Motor neuron (in vitro differentiated cells): ENCODE measurements at regions not wholly inside any gene's neighbourhood (a gene's known extent, or its start where the extent isn't known, plus 50 kb on each side); places are given as distances from the start of the nearest gene placed in this dataset.

ENCODE experiments used
- ATAC-seq, 8 experiments: fragments of 200-7000 bp; cut with Tn5 transposase; replicated peaks in 6 of 8; 2 replicates each; pipeline ENCODE4 v1.8.0; 2021; ENCODE audit warnings: mild to moderate bottlenecking in 8 of 8, moderate library complexity in 8 of 8
- H3K27ac ChIP-seq, 2 donors: fragments of 250-450 bp; sonication (Bioruptor Pico); 2 replicates each; pipeline ENCODE4 v1.9.0; 2021; ENCODE audit warnings: antibody characterized with exemption in 2 of 2, mild to moderate bottlenecking in 2 of 2, moderate library complexity in 1 of 2
- H3K4me1 ChIP-seq, 2 donors: fragments of 250-450 bp; sonication (Bioruptor Pico); replicated peaks in 1 of 2; 2 replicates each; pipeline ENCODE4 v1.6.1; 2021; ENCODE audit warnings: antibody characterized with exemption in 2 of 2, mild to moderate bottlenecking in 2 of 2, moderate library complexity in 1 of 2
- H3K4me3 ChIP-seq, 5 donors: fragments of 250-450 bp; sonication (Bioruptor Pico); 2 replicates each; pipeline ENCODE4 v1.9.0; 2021; ENCODE audit warnings: antibody characterized with exemption in 5 of 5, mild to moderate bottlenecking in 5 of 5, moderate library complexity in 4 of 5
- WGBS, 10 experiments: fragments of 450-650 bp; shearing (Covaris generic); methylation state at CpG; one replicate each; pipeline ENCODE4 v1.0.0; 2022; 5-methylcytosine and 5-hydroxymethylcytosine counted together
- in situ Hi-C, 9 experiments: fragments of 400-800 bp; cut with MboI; loops; one replicate each; pipeline ENCODE4 v1.15.0; 2021; ENCODE audit warnings: low sequenced_read_pairs in 9 of 9, low pct_unique_long_range_greater_than_20kb in 2 of 9; ENCODE audit not compliant: unreplicated experiment in 9 of 9

GRCh38 chr2:20128506-20129330, 77.3 kb upstream of the LAPTM4A start:
- in situ Hi-C loops: no loop called here

DNA sequence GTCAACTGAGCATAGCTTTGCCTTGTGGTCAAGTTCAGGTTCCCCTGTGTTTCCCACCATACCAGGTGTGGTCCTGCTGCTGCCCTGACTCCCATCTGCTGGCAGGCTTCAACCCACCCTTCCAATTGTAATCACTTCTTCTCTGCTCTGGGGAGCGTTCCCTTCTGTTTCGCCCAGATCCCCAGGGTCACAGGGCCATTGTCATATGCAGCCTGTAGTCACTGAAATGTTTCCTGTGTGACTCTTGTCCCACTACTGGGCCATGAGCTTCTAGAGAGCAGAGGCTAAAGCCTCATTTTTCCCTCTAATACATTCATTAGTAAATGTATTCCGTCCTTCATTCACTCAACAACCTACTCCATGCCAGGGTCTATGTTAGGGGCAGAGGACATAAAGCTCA, 75.0 kb upstream of the LAPTM4A start:
- in situ Hi-C loops: no loop called here
- no peak overlapping the region for H3K27ac ChIP-seq
- 77 to 100% (median 86%) methylated on average over 1 to 3 of the region's 3 CpGs; no CpG with 5 or more reads in 5 of the 10 experiments for WGBS, 10 experiments
- H3K4me3 ChIP-seq: no peak overlapping the region
- no peaks in the 10 kb centered on the region for H3K4me1 ChIP-seq
- no peak for ATAC-seq

More at GRCh38 chr2:20128506-20129330, 77.3 kb upstream of the LAPTM4A start:
- 67 to 100% (median 81%) methylated on average over 1 to 5 of the region's 5 CpGs; no CpG with 5 or more reads in 1 of the 10 experiments for WGBS, 10 experiments
- peak in 1 of 8 experiments; percentile 23 for ATAC-seq
- H3K4me1 ChIP-seq: no peaks in the 10 kb centered on the region
- no peak overlapping the region for H3K4me3 ChIP-seq
- H3K27ac ChIP-seq: no peak overlapping the region

GRCh38 chr2:20126040-20126439, 74.6 kb upstream of the LAPTM4A start:
- H3K4me1 ChIP-seq: no peaks in the 10 kb centered on the region
- no peak overlapping the region for H3K4me3 ChIP-seq
- in situ Hi-C loops: no loop called here
- H3K27ac ChIP-seq: no peak overlapping the region
- no peak for ATAC-seq
- 20 to 100% (median 83%) methylated on average over 1 to 3 of the region's 3 CpGs; no CpG with 5 or more reads in 5 of the 10 experiments for WGBS, 10 experiments

- Histone ChIP-seq H3K4me1 (no peaks in the 10 kb centered on the region), H3K27ac (no peak overlapping the region), H3K4me3 (no peak overlapping the region)
- in situ Hi-C loops: no loop called here
- WGBS, 10 experiments: 24 to 80% (median 67%) methylated on average over 1 to 3 of the region's 3 CpGs; no CpG with 5 or more reads in 3 of the 10 experiments
- ATAC-seq: peak in 2 of 8 experiments; percentile 17 to 21
These were observed 74.2 kb upstream of the LAPTM4A start for GRCh38 chr2:20125616-20126015.

- in situ Hi-C loops: no loop called here
- Histone ChIP-seq H3K4me1 (no peaks in the 10 kb centered on the region), H3K27ac (no peak overlapping the region), H3K4me3 (no peak overlapping the region)
- WGBS, 10 experiments: 43 to 100% (median 67%) methylated on average over 1 to 6 of the region's 6 CpGs; no CpG with 5 or more reads in 3 of the 10 experiments
- no peak for ATAC-seq
These were observed 73.7 kb upstream of the LAPTM4A start for GRCh38 chr2:20125164-20125563.

DNA sequence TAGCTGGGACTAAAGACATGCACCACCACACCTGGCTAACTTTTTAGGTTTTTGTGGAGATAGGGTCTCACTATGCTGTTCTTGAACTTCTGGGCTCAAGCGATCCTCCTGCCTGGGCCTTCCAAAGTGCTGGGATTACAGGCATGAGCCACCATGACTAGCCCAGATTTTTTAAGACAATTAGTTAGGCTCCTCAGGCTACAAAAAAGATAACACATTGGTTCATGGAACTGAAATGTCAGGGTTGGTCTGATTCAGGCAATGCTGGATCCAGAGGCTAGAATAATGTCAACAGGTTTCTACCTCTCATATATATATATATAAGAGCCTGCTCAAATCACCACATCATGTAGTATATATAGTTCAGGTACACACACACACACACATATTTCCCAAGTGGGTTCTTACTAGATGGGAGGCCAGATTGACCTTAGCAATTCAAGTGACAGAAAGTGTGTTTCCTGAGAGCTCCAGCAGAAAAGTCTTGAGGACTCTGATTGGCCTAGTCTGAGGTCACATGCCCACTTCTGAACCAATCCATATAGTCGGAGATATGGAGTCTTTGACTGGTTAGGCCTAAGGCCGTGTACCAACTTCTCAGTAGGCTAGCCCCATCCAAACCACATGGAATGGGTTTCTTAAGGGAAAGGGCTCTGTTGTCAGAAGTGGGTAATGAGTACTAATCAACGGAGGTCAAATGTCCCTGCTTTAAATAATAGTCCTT, 72.6 kb upstream of the LAPTM4A start:
- no peak overlapping the region for H3K4me3 ChIP-seq
- ATAC-seq: no peak
- H3K4me1 ChIP-seq: no peaks in the 10 kb centered on the region
- in situ Hi-C loops: loop anchor here in 2 of 9 experiments (25.0 kb wide), 3 partner anchors 112 to 513 kb away; partner anchors contain the start of genes MATN3 (in 1 of the 2) and SDC1 (in 1 of the 2)
- no peak overlapping the region for H3K27ac ChIP-seq
- 60 to 100% (median 85%) methylated on average over 1 to 3 of the region's 4 CpGs; no CpG with 5 or more reads in 3 of the 10 experiments for whole genome bisulfite sequencing, 10 experiments

- Histone ChIP-seq H3K27ac (no peak overlapping the region), H3K4me3 (no peak overlapping the region), H3K4me1 (no peaks in the 10 kb centered on the region)
- WGBS, 10 experiments: 92% methylated on average over 5 of the region's 5 CpGs; no CpG with 5 or more reads in 9 of the 10 experiments
- in situ Hi-C loops: loop anchor here in 2 of 9 experiments (25.0 kb wide), 3 partner anchors 111 to 514 kb away; partner anchors contain the start of genes MATN3 (in 1 of the 2) and SDC1 (in 1 of the 2)
- no peak for ATAC-seq
These were observed 71.4 kb upstream of the LAPTM4A start for GRCh38 chr2:20122864-20123263.

GRCh38 chr2:20120569-20121416, 69.4 kb upstream of the LAPTM4A start:
- no peak for ATAC-seq
- Histone ChIP-seq H3K27ac (no peak overlapping the region), H3K4me1 (no peaks in the 10 kb centered on the region), H3K4me3 (no peak overlapping the region)
- WGBS, 10 experiments: 64 to 95% (median 88%) methylated on average over 4 to 9 of the region's 10 CpGs
- in situ Hi-C loops: loop anchor here in 2 of 9 experiments (25.0 kb wide), 3 partner anchors 108 to 517 kb away; partner anchors contain the start of genes MATN3 (in 1 of the 2) and SDC1 (in 1 of the 2)

GRCh38 chr2:20118051-20118450, 66.6 kb upstream of the LAPTM4A start:
- in situ Hi-C loops: loop anchor here in 2 of 9 experiments (25.0 kb wide), 3 partner anchors 106 to 519 kb away; partner anchors contain the start of genes MATN3 (in 1 of the 2) and SDC1 (in 1 of the 2)
- Histone ChIP-seq H3K4me3 (no peak overlapping the region), H3K27ac (no peak overlapping the region), H3K4me1 (no peaks in the 10 kb centered on the region)
- WGBS, 10 experiments: 59 to 100% (median 84%) methylated on average over 1 to 4 of the region's 8 CpGs; no CpG with 5 or more reads in 6 of the 10 experiments
- no peak for ATAC-seq

GRCh38 chr2:20115902-20116301, 64.5 kb upstream of the LAPTM4A start:
- Histone ChIP-seq H3K4me3 (no peak overlapping the region), H3K4me1 (peaks cover 2 to 4% of the 10 kb centered on the region in 2 donors), H3K27ac (no peak overlapping the region)
- no peak for ATAC-seq
- in situ Hi-C loops: loop anchor here in 2 of 9 experiments (25.0 kb wide), 3 partner anchors 104 to 521 kb away; partner anchors contain the start of genes MATN3 (in 1 of the 2) and SDC1 (in 1 of the 2)
- WGBS, 10 experiments: 32 to 100% (median 83%) methylated on average over 1 to 3 of the region's 4 CpGs; no CpG with 5 or more reads in 4 of the 10 experiments

- no peak overlapping the region for H3K27ac ChIP-seq
- in situ Hi-C loops: loop anchor here in 2 of 9 experiments (25.0 kb wide), 3 partner anchors 103 to 522 kb away; partner anchors contain the start of genes MATN3 (in 1 of the 2) and SDC1 (in 1 of the 2)
- ATAC-seq: no peak
These were observed 63.9 kb upstream of the LAPTM4A start for GRCh38 chr2:20115374-20115773.

More at GRCh38 chr2:20115374-20115773, 63.9 kb upstream of the LAPTM4A start:
- 40 to 93% (median 70%) methylated on average over 1 to 2 of the region's 2 CpGs; no CpG with 5 or more reads in 6 of the 10 experiments for WGBS, 10 experiments
- H3K4me3 ChIP-seq: no peak overlapping the region
- peaks cover 5 to 10% of the 10 kb centered on the region in 2 donors for H3K4me1 ChIP-seq
